Activated T-helper 17 cell treated with anti-CD3 and anti-CD28 coated beads, Interleukin-2, amount 50 U/mL, for 72 hours (primary cell): ENCODE measurements at regions not wholly inside any gene's neighbourhood (a gene's known extent, or its start where the extent isn't known, plus 50 kb on each side); places are given as distances from the start of the nearest gene placed in this dataset.

ENCODE experiments used
- ATAC-seq: fragments of 150-1000 bp; cut with Tn5 transposase; replicated peaks from 2 replicates; pipeline ENCODE4 v1.10.0; 2021; ENCODE audit warnings: mild to moderate bottlenecking, moderate library complexity
- H3K27ac Mint-ChIP-seq: one replicate; pipeline ENCODE4 v1.8.0; 2022; ENCODE audit warnings: mixed read lengths
- H3K27me3 Mint-ChIP-seq: one replicate; pipeline ENCODE4 v1.8.0; 2022; ENCODE audit warnings: mixed read lengths
- H3K36me3 Mint-ChIP-seq: one replicate; pipeline ENCODE4 v1.8.0; 2022; ENCODE audit warnings: low read depth, mild to moderate bottlenecking, mixed read lengths
- H3K4me1 Mint-ChIP-seq: one replicate; pipeline ENCODE4 v1.8.0; 2022; ENCODE audit warnings: mixed read lengths
- H3K4me3 Mint-ChIP-seq: one replicate; pipeline ENCODE4 v1.8.0; 2022; ENCODE audit warnings: mild to moderate bottlenecking, mixed read lengths
- H3K9me3 Mint-ChIP-seq: one replicate; pipeline ENCODE4 v1.8.0; 2022; ENCODE audit warnings: mixed read lengths

DNA sequence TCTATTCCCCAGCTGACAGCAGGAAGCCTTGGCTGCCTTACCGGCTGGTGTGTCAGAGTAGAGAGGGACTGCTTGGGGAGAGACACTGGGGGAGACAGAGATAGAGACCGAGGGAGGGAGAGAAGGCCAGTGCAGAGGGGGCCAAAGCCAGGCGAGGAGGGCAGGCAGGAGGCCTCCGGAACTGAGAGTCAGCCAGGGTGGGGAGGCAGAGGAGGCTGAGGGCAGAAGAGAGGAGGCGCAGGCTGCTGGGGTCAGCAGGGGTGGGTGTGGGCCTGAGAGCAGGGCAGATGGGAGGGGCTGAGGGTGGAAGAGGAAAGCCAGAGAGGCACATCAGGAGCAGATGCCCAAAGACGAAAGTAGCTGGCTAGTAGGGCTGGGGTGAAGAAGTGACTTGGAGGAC lies 57.2 kb upstream of the PAX2 start:
- Mint-ChIP-seq H3K9me3 (no peaks in the 10 kb centered on the region), H3K4me1 (peaks cover 8% of the 10 kb centered on the region), H3K27ac (no peak overlapping the region), H3K27me3 (peaks cover 72% of the 10 kb centered on the region), H3K4me3 (no peak overlapping the region), H3K36me3 (no peaks in the 10 kb centered on the region)
- ATAC-seq = no peak

DNA sequence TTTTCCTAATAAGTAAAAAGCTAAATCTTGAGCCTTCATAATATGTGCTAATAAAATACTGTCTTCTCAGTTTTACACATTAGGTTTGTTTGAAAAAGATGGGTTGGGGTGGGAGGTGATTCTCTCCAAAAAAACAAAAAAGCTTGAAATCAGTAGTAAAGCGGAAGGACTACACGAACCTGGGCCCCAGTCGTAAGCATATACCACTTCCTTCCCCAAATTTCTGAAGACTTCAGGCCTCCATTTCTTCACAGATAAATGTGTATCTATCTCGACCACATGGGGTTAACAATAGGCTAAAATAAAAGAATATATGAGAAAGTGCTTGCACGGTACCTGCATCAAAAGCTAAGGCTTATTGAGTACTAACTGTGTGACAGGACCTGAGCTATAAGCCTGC lies 51.6 kb upstream of the PAX2 start:
- H3K27ac Mint-ChIP-seq = no peak overlapping the region
- H3K36me3 Mint-ChIP-seq = no peaks in the 10 kb centered on the region
- no peak overlapping the region for H3K4me3 Mint-ChIP-seq
- peaks cover 34% of the 10 kb centered on the region for H3K27me3 Mint-ChIP-seq
- H3K4me1 Mint-ChIP-seq = peaks cover 14% of the 10 kb centered on the region
- no peak for ATAC-seq
- H3K9me3 Mint-ChIP-seq = no peaks in the 10 kb centered on the region
